ENCODE measurements at regions not wholly inside any gene's neighbourhood (a gene's known extent, or its start where the extent isn't known, plus 50 kb on each side); places are given as distances from the start of the nearest gene placed in this dataset.

DNA sequence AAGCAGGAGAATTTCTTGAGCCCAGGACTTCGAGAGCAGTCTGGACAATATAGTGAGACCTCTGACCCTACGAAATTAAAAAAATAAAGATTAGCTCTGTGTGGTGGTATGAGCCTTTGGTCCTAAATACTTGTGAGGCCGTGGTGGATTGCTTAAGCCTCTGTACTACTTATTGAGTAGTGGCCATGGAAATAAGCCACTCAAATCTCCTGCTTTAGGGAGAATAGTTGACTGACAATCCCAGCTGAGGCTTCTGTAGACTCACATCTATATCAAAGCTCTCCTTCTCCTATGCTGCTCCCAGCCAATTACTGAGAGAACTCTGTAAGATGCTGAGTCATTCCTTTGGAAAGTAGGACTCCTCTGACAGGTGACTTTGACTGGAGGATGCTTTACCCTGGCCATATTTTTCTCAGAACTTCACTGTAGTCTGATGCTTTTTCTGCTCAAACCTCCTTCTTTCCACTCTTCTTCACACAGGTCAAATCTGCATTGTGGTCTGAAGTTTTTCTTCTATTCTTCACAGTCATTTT is 420.2 kb downstream of the SLC6A15 start:
- TF ChIP-seq, protein P1, sequence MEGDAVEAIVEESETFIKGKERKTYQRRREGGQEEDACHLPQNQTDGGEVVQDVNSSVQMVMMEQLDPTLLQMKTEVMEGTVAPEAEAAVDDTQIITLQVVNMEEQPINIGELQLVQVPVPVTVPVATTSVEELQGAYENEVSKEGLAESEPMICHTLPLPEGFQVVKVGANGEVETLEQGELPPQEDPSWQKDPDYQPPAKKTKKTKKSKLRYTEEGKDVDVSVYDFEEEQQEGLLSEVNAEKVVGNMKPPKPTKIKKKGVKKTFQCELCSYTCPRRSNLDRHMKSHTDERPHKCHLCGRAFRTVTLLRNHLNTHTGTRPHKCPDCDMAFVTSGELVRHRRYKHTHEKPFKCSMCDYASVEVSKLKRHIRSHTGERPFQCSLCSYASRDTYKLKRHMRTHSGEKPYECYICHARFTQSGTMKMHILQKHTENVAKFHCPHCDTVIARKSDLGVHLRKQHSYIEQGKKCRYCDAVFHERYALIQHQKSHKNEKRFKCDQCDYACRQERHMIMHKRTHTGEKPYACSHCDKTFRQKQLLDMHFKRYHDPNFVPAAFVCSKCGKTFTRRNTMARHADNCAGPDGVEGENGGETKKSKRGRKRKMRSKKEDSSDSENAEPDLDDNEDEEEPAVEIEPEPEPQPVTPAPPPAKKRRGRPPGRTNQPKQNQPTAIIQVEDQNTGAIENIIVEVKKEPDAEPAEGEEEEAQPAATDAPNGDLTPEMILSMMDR (IDR thresholded peaks at IDR 0.05), result no peak
- no peak for DNase-seq
- no peak overlapping the region for H3K4me3 ChIP-seq
- no peak for ATAC-seq
- H3K9me3 ChIP-seq, result no peaks in the 10 kb centered on the region
- no peaks in the 10 kb centered on the region for H3K4me1 ChIP-seq (ENCODE audit: low read depth)
- no peaks in the 10 kb centered on the region for H3K36me3 ChIP-seq (ENCODE audit: low read depth)
- intact Hi-C loops (cut with DNase I, micrococcal nuclease), result no loop called here

DNA sequence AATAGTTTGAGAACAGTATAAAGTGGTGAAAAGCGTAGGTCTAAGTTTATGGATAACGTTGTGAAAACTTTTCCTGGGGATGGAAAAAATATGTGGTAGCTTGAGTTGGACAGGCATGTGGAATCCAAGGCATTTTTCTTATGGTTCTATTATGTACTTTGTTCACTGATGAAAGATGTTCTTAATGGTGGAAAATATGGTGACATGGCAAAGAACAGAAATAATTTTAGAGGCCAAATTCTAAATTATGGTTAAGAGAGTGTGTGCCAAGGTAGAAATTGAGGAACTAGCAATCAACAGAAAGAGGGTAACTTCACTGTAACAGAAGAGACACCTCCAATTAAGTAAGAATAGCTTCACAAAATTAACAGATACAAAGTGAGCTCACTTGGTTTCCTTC is 427.8 kb downstream of the SLC6A15 start:
- TF ChIP-seq, protein P1 (IDR thresholded peaks at IDR 0.05), result no peak
- intact Hi-C loops (cut with DNase I, micrococcal nuclease), result no loop called here
- Histone ChIP-seq H3K4me1 (ENCODE audit: low read depth) (no peaks in the 10 kb centered on the region), H3K9me3 (no peaks in the 10 kb centered on the region), H3K4me3 (no peak overlapping the region), H3K36me3 (ENCODE audit: low read depth) (no peaks in the 10 kb centered on the region)
- ATAC-seq, result no peak
- DNase-seq, result no peak

DNA sequence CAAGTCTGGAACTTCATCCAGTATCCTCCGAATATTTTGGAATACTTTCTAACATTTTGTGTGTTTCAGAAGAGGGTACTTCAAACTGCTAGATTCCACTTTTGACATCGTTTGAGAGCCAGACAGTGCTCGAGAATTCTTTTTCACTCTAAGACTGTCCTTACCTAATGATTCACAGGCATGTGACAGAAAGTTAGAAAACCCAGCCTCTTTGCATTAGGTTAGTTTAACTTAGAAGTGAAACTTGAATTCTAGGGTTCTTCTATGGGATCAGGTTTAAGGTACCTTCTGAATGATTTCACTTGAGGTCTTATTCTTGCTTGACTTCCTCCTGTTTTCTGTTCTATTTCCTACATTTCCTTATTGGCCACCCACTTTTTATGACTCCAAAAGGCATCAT is 431.8 kb downstream of the SLC6A15 start:
- Histone ChIP-seq H3K36me3 (ENCODE audit: low read depth) (no peaks in the 10 kb centered on the region), H3K4me3 (no peak overlapping the region), H3K4me1 (ENCODE audit: low read depth) (no peaks in the 10 kb centered on the region), H3K9me3 (no peaks in the 10 kb centered on the region)
- TF ChIP-seq, protein P1 (IDR thresholded peaks at IDR 0.05), result no peak
- DNase-seq (no peak), ATAC-seq (no peak)
- intact Hi-C loops (cut with DNase I, micrococcal nuclease), result no loop called here

DNA sequence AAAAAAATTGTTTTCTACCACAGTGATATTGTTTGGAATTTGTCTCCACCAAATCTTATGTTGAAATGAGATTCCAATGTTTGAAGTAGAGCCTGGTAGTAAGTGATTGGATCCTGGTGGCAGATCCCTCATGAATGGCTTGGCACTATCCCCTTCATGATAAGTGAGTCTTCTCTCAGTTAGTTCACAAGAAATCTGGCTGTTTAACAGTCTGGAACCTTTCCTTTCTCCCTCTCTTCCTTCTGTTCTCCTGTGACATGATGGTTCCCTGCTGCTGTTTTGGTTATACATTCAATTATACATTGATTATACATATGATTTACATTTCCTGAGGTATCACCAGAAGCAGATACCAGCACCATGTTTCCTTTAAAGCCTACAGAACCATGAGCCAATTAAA is 442.2 kb downstream of the SLC6A15 start:
- Histone ChIP-seq H3K9me3 (no peaks in the 10 kb centered on the region), H3K4me1 (ENCODE audit: low read depth) (no peaks in the 10 kb centered on the region), H3K36me3 (ENCODE audit: low read depth) (no peaks in the 10 kb centered on the region), H3K4me3 (no peak overlapping the region)
- TF ChIP-seq, protein P1 (IDR thresholded peaks at IDR 0.05), result no peak
- ATAC-seq (no peak), DNase-seq (no peak)
- intact Hi-C loops (cut with DNase I, micrococcal nuclease), result no loop called here

DNA sequence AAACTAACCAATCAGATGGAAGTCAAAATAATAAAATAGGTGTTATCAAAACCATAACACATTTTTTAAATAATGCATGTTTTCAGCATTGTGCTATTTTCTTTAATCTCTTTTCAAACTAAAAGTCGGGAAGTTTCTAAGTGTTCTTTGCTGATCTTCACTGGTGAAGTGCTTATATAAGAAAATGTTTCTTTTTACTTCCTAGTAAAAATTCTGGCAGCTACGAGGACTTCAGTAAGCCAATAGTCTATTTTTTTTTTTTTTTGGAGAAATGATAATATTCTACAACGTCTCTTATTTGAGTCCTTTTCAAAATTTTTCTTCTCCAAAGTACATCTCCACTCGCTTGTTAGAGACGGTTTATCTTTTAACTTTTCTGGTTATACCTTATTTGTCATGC is 448.0 kb downstream of the SLC6A15 start:
- no peaks in the 10 kb centered on the region for H3K9me3 ChIP-seq
- H3K4me3 ChIP-seq, result no peak overlapping the region
- H3K36me3 ChIP-seq (ENCODE audit: low read depth), result no peaks in the 10 kb centered on the region
- intact Hi-C loops (cut with DNase I, micrococcal nuclease), result no loop called here
- TF ChIP-seq, protein P1 (IDR thresholded peaks at IDR 0.05), result no peak
- ATAC-seq (no peak), DNase-seq (no peak)
- no peaks in the 10 kb centered on the region for H3K4me1 ChIP-seq (ENCODE audit: low read depth)

Measured in mucosa of descending colon (tissue), 3 donors.